NOMO-1 (cell line): ENCODE measurements at regions not wholly inside any gene's neighbourhood (a gene's known extent, or its start where the extent isn't known, plus 50 kb on each side); places are given as distances from the start of the nearest gene placed in this dataset.

Source experiments
- DNase-seq, 2 experiments: peaks; one replicate each; lab custom pipeline; 2025; ENCODE audit not compliant: unreplicated experiment in 2 of 2; lab: John Stamatoyannopoulos, UW

GRCh38 chr4:32073542-32073941, 1353.4 kb downstream of the PCDH7 start:
- no peak for DNase-seq

DNA sequence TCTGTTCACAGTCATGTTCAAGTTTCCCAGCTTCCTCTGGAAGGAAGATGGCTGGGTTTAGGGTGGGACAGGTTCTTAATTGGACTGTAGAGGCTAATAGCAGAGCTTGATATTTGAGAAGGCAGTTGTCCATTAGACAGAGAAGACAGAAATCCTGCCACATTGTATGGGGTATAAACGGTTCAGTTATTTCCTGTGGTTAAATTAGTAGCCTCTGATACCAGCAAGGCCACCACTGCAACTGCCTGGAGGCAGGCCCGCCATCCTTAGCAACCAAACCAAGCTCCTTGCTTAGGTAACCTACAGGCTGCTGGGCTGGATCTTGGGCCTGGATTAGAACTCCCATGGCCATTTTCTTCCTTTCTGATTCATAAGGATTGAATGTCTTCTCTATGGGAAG, 1367.0 kb downstream of the PCDH7 start:
- no peak for DNase-seq

GRCh38 chr4:32094987-32095386, 1374.8 kb downstream of the PCDH7 start:
- DNase-seq: no peak

GRCh38 chr4:32102896-32103295, 1382.7 kb downstream of the PCDH7 start:
- no peak for DNase-seq

- no peak for DNase-seq
These were observed 1386.6 kb downstream of the PCDH7 start for GRCh38 chr4:32106767-32107166.

GRCh38 chr4:32112891-32113290, 1392.7 kb downstream of the PCDH7 start:
- no peak for DNase-seq

DNA sequence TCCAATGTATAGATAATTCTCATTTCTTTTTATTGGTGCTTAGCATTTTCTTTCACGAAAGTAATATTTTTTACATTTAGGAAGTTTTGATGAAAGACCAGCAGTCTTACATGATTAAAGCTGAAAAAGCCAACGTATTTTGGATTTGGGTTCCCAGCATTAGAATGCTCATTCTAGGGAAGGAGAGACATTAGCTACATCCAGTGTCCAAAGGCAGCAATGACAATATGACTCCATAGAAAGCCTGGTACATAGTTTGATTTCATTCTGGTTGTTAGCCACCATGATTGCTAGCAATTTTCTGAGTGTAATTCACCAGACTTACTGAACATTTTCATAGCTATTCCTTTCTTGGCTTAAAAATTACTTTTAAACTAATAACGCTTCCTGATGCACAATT, 1397.5 kb downstream of the PCDH7 start:
- no peak for DNase-seq

GRCh38 chr4:32119907-32120306, 1399.7 kb downstream of the PCDH7 start:
- DNase-seq: no peak

- DNase-seq: no peak
These were observed 1408.4 kb downstream of the PCDH7 start for GRCh38 chr4:32128549-32128948.

DNA sequence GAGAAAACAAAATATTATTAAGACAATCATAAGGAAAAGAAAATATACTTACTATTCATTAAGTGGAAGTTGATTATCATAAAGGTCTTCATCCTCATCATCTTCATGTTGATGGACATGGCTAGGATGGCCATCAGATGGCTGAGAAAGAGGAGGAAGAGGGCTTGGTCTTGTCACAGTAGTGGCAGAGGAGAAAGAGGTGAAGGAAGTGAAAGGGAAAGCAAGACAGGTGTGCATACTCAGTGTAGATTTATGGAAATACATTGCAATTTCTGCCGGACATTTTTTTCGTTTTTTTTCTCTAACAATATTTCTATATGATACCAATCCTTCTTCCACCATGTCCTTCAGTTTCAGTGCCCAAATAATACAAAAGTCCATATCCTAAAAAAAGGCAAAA, 1409.8 kb downstream of the PCDH7 start:
- no peak for DNase-seq

DNA sequence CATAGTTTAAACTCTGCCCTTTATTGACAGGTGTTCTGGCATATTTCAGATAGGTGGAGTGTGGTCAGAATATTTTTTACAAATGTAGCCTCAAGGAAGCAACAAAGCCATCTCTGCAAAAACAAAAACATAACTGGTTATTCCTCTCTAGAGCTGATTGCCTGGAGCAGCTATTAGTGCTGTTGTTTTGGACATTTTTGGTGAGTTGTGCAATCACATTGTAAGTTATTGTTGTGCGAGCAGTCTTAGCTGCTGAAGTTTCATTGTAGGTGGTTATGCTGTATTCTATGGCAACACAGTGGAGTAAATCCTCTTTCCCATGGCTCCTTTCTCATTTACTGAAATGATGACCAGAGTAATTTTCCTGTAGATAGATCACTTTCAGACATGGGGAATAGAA, 1413.0 kb downstream of the PCDH7 start:
- DNase-seq: no peak

DNA sequence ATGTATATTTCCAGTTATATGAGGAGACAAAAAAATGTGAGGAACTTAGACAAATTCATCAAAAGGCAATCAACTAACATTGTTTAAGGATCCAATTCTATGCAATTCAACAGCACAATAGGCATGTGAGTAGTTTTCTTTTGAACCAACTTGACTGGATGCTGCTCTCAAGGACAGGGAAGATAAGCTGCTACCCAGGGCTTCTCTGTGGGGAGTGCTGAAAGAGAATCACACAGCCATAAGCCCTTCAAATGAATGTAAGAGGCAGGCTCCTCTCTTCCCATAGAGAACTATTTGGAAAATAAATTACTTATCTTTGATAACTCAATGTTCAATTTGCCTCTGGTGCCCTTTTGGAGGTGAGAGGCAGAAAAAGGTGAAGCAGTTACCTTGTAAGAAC, 1413.6 kb downstream of the PCDH7 start:
- no peak for DNase-seq

DNA sequence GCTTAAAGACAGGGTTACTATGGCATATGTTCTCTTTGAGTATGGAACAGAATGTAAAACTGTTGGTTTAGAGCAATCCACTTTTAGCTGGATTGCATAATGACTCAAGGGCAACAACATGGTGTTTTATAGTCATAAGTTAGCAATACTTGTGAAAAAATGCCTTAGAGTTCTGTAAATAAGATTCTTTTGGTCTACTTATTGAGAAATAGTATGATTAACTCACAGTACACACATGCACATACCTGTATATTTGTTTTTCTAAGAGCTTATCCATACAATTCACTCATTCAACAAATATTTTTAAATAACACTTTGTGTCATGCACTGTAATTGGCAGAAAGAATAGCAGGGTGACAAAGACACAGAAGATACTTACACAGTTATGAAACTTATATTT, 1415.5 kb downstream of the PCDH7 start:
- peak in 1 of 2 experiments; percentile 5 for DNase-seq

DNA sequence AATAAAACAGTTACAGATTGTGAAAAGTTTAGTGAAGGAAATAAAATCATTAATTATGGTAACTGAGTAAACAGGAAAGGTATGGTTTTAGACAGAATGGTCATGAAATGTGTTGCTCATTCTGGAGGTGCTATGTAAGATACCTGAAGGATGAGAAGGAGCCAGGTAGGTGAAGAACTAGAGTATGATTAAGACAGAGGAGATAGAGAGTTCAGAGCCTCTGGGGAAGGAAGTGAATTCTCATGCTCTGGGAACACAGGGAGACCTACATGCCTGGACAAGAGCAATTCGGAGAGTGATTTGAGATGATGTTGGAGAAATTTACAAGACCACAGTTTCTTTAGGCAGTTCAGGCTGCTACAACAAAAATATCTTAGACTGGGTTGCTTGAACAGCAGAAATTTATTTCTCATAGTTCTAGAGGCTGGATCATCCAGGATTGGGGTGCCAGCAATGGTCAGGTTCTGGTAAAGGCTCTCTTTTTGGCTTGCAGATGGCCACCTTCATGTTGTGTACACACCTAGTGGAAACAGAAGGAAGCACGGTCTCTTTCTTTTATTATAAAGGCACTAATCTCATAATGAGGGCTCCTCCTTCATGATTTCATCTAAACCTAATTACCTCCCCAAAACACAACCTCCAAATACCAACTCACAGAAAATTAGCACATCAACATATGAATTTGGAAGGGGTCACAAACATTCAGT, 1416.1 kb downstream of the PCDH7 start:
- DNase-seq: no peak

DNA sequence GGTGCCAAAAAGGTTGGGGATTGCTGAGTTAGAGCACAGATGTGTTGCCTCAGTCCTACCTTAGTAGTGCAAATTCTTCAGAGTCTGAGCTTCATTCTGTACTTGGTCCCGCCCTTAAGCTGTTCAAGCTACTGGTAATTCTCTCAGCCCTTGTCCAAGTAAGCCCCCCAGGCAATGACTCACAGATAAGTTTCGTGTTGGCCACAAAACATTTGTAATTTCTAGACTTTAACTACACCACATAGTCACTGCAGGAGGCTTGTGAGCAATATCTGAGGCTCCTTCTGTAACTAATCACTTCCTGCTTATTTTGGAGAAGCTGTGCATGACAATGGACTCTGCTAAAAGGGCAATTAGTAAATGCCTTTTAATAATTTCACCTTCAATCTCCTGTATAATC, 1420.5 kb downstream of the PCDH7 start:
- DNase-seq: peak; percentile 82 to 89

DNA sequence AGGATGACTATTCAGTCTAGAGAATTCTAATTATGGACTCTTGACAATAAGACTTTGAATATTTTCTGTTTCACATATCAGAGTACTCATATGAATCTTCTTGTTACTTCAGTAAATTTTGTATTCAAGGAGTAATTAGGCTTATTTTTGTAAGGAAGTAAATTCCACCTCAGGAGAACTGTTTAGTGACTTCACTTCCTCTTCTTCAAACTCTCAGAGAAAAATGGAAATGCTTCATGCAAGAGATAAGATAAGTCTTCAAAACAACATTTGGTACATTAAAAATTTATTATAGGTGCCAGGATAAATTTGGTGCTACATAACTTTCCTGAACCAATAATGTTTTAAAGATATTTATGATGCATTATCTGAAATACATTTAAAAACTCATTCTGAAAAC, 1421.9 kb downstream of the PCDH7 start:
- DNase-seq: peak; percentile 16 to 70

DNA sequence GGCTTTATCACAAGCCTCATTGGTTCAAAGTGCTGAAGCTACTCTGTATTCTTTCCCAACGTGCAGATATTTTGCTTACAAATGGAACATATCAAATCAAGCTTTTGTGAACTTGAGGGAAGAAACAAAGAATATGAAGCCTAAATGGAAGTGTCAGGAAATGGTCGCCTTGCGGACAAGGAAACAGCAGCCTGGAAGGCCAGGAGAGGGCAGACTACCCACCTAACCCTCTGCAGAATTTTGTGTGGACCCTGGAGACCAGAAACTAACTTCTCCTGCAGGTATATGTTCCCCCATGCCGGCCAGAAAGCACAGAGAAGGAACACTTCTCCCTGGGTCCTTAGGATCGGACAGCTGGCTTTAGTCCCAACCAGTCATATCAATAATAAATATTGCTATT, 1425.8 kb downstream of the PCDH7 start:
- DNase-seq: no peak

DNA sequence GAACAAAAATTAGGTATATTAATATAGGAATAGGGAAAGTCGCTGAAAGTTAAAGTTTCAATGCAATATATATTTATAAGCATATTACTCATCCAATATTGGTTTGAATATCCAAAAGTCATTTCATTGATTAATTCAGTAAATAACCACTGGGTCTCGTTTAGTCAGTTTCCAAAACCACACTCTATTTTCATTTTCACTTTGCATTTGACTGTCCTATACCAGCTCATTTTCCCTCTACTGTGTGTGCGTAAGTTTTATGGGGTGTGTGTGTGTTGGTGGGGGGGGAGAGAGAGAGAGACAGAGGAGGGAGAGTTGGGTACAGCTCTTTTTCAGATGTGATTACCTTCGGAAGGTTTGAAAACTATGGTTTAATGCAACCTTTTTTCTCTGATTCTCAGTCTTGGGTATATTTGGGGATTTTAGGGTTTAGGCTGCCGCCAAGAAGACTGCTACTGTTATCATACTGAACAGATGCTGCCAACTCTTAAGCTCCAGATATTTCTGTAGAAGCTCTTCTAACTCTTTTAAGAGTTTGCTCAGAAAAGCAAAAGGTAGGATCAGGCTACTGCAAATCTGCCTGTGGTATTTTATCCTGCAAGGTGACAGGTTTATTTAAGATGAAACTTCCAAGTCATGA, 1427.4 kb downstream of the PCDH7 start:
- peak; percentile 17 to 24 for DNase-seq

GRCh38 chr4:32148111-32148666, 1428.0 kb downstream of the PCDH7 start:
- DNase-seq: peak in 1 of 2 experiments; percentile 11

DNA sequence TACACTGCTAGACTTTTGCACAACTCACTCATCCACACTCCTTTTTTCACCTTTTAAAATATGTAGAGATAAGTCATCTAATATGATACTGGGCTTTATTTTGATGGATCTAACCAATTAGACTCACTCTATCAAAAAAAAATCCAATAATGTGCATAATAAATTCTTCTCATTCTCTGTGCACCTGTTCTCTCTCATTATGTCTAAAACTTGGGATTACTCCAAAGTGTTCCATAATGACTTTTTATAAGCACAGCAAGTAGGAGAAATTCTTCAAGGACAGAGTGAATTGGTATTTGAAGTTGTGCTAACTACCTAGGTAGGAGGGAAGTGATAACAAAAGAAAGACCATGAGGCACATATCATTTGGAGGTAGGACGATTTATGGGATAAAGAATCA, 1438.8 kb downstream of the PCDH7 start:
- DNase-seq: no peak

- DNase-seq: peak; percentile 69 to 85
These were observed 1441.2 kb downstream of the PCDH7 start for GRCh38 chr4:32161392-32161791.

- peak; percentile 56 to 94 for DNase-seq
These were observed 1443.0 kb downstream of the PCDH7 start for GRCh38 chr4:32163125-32163524.
